Smooth muscle cell (in vitro differentiated cells): ENCODE measurements at regions not wholly inside any gene's neighbourhood (a gene's known extent, or its start where the extent isn't known, plus 50 kb on each side); places are given as distances from the start of the nearest gene placed in this dataset.

Experiments
- DNase-seq: peaks from one replicate; lab custom pipeline; 2025; ENCODE audit not compliant: unreplicated experiment; lab: John Stamatoyannopoulos, UW
- H2AFZ ChIP-seq: fragments of 200-600 bp; sonication (generic); 2 replicates; pipeline ENCODE4 v1.6.0; 2016; ENCODE audit warnings: antibody characterized with exemption, low read depth, mild to moderate bottlenecking
- H3F3A ChIP-seq: fragments of 200-600 bp; sonication (generic); 2 replicates; pipeline ENCODE4 v1.6.0; 2017; ENCODE audit warnings: antibody characterized with exemption, low read depth
- H3K27ac ChIP-seq: fragments of 200-600 bp; sonication (generic); 2 replicates; pipeline ENCODE4 v1.5.1; 2016; ENCODE audit warnings: low read depth, mild to moderate bottlenecking
- H3K27me3 ChIP-seq: fragments of 200-600 bp; sonication (generic); 2 replicates; pipeline ENCODE4 v1.6.1; 2016; ENCODE audit warnings: low read depth, mild to moderate bottlenecking
- H3K36me3 ChIP-seq: fragments of 200-600 bp; sonication (generic); 2 replicates; pipeline ENCODE4 v1.5.1; 2016; ENCODE audit warnings: low read depth
- H3K4me1 ChIP-seq: fragments of 200-600 bp; sonication (generic); 2 replicates; pipeline ENCODE4 v1.5.1; 2016; ENCODE audit warnings: low read depth
- H3K4me2 ChIP-seq: fragments of 200-600 bp; sonication (generic); 2 replicates; pipeline ENCODE4 v1.6.0; 2016; ENCODE audit warnings: mild to moderate bottlenecking
- H3K4me3 ChIP-seq: fragments of 200-600 bp; sonication (generic); 2 replicates; pipeline ENCODE4 v1.5.1; 2016; ENCODE audit warnings: mild to moderate bottlenecking
- H3K79me2 ChIP-seq: fragments of 200-600 bp; sonication (generic); 2 replicates; pipeline ENCODE4 v1.6.0; 2016; ENCODE audit warnings: low read depth, mild to moderate bottlenecking
- H3K9ac ChIP-seq: fragments of 200-600 bp; sonication (generic); 2 replicates; pipeline ENCODE4 v1.6.0; 2016; ENCODE audit warnings: low read depth
- H3K9me3 ChIP-seq: fragments of 200-600 bp; sonication (generic); replicated peaks from 2 replicates; pipeline ENCODE4 v1.5.1; 2016; ENCODE audit warnings: low read depth
- H4K20me1 ChIP-seq: fragments of 200-600 bp; sonication (generic); 2 replicates; pipeline ENCODE4 v1.6.0; 2016; ENCODE audit warnings: low read depth
- WGBS: methylation state at CpG from one replicate; pipeline ENCODE4 v1.1.7; 2016; ENCODE audit warnings: low lambda C conversion rate; 5-methylcytosine and 5-hydroxymethylcytosine counted together
- TF ChIP-seq, protein P1 (sequence below): fragments of 200-600 bp; sonication (generic); IDR thresholded peaks from 2 replicates; pipeline ENCODE4 v1.5.1; 2017; ENCODE audit warnings: borderline replicate concordance, mild to moderate bottlenecking, antibody characterized with exemption; ENCODE audit not compliant: insufficient read depth, poor library complexity, severe bottlenecking

DNA sequence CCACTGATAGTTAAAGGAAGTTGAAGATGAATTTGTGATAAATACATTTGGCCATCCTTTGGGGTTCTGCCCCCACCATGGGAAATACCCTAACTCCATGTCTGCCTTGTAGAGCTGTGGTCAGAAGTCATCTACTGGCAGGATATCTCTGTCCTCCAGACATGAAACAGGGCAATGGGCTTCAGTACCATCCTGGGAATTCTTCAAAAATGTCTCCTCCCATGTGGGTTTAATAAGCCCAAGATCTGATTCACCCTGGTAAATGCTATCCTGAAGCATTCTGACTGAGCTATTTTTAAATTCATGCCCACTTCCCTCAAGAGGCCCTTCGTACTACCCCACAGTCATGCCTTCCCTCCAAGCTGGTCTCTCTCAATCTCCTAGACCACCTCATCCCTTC, 113.7 kb upstream of the SLC25A36 start:
- WGBS = 75% methylated on average over 1 of the region's 1 CpG
- Histone ChIP-seq H3K79me2 (no peaks in the 10 kb centered on the region), H3K36me3 (no peaks in the 10 kb centered on the region), H3F3A (no peaks in the 10 kb centered on the region), H3K4me1 (no peaks in the 10 kb centered on the region), H3K27me3 (peaks cover 8% of the 10 kb centered on the region), H3K9me3 (no peaks in the 10 kb centered on the region), H2AFZ (no peak overlapping the region), H3K9ac (no peak overlapping the region), H4K20me1 (no peaks in the 10 kb centered on the region), H3K4me3 (no peak overlapping the region), H3K4me2 (no peak overlapping the region), H3K27ac (no peak overlapping the region)
- DNase-seq = no peak
- TF ChIP-seq, protein P1, sequence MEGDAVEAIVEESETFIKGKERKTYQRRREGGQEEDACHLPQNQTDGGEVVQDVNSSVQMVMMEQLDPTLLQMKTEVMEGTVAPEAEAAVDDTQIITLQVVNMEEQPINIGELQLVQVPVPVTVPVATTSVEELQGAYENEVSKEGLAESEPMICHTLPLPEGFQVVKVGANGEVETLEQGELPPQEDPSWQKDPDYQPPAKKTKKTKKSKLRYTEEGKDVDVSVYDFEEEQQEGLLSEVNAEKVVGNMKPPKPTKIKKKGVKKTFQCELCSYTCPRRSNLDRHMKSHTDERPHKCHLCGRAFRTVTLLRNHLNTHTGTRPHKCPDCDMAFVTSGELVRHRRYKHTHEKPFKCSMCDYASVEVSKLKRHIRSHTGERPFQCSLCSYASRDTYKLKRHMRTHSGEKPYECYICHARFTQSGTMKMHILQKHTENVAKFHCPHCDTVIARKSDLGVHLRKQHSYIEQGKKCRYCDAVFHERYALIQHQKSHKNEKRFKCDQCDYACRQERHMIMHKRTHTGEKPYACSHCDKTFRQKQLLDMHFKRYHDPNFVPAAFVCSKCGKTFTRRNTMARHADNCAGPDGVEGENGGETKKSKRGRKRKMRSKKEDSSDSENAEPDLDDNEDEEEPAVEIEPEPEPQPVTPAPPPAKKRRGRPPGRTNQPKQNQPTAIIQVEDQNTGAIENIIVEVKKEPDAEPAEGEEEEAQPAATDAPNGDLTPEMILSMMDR = no peak

DNA sequence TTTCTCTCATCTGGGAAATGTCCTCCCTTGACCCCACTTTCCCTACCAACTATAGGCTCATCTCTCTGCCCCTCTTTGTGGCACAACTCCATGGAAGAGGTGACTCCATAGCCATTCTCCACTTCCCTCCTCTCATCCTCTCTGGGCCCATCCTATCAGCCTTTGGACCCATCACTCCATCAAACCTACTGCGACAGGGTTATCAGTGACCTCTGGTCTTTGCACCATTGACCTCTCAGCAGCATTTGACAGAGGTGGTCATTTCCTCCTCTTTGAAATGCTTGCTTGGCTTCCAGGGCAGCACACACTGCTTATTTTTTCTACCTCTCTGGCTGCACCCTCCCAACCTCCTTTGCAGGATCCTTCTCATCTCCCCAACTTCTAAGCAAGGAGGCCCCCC, 113.1 kb upstream of the SLC25A36 start:
- no peaks in the 10 kb centered on the region for H3K4me1 ChIP-seq
- no peaks in the 10 kb centered on the region for H4K20me1 ChIP-seq
- H3K9me3 ChIP-seq = no peaks in the 10 kb centered on the region
- peaks cover 8% of the 10 kb centered on the region for H3K27me3 ChIP-seq
- DNase-seq = no peak
- no peaks in the 10 kb centered on the region for H3K79me2 ChIP-seq
- no peak overlapping the region for H3K4me2 ChIP-seq
- no peak overlapping the region for H3K9ac ChIP-seq
- H3K36me3 ChIP-seq = no peaks in the 10 kb centered on the region
- H3F3A ChIP-seq = no peaks in the 10 kb centered on the region
- TF ChIP-seq, protein P1 = no peak
- H3K4me3 ChIP-seq = no peak overlapping the region
- no peak overlapping the region for H2AFZ ChIP-seq
- WGBS = 100% methylated on average over 1 of the region's 1 CpG
- H3K27ac ChIP-seq = no peak overlapping the region

DNA sequence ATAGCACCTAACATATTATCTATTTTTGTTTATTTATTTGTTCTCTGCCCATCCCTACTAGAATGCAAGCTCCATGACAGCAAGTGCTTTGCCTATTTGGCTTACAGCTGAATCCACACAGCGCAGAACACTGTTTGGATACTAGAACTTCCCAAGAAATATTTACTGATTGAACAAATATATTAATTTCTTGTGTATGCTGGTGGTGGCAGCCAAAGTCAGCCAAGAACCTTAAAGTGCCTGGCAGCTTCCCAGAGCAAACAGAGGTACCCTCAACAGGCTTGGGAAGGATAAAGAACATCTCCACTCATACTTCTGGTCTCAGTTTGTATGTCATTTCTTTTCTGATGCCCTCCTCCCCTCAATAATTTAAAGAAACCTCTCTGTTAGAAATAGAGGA, 111.8 kb upstream of the SLC25A36 start:
- Histone ChIP-seq H3K27ac (no peak overlapping the region), H4K20me1 (no peaks in the 10 kb centered on the region), H3K36me3 (no peaks in the 10 kb centered on the region), H3K9ac (no peak overlapping the region), H2AFZ (no peak overlapping the region), H3K79me2 (no peaks in the 10 kb centered on the region), H3K27me3 (peaks cover 8% of the 10 kb centered on the region), H3K4me1 (no peaks in the 10 kb centered on the region), H3K4me3 (no peak overlapping the region), H3K4me2 (no peak overlapping the region), H3F3A (no peaks in the 10 kb centered on the region), H3K9me3 (no peaks in the 10 kb centered on the region)
- DNase-seq = no peak
- TF ChIP-seq, protein P1 = no peak
- WGBS = 97% methylated on average over 1 of the region's 1 CpG

DNA sequence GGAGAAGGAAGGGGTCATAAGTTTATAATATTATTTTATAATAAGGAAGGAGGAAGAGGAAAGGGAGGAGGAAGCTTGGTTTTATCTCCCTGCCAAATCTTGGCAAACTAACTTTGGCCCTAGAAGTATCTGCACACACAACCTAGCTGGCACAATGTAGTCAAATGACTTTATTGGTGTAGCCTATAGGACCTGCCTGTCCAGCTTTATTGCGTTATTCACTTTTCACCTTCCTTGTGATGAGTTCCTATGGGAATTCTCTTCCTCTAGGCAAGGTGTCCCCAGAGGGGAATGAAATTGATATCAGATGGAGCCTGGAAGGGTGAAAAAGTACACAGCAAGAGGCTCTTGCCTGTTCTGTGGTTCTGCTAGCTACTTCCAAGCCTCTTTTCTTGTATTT, 111.2 kb upstream of the SLC25A36 start:
- Histone ChIP-seq H3K9ac (no peak overlapping the region), H3K27ac (no peak overlapping the region), H3K79me2 (no peaks in the 10 kb centered on the region), H4K20me1 (no peaks in the 10 kb centered on the region), H2AFZ (no peak overlapping the region), H3K9me3 (no peaks in the 10 kb centered on the region), H3F3A (no peaks in the 10 kb centered on the region), H3K27me3 (peaks cover 8% of the 10 kb centered on the region), H3K4me1 (no peaks in the 10 kb centered on the region), H3K4me3 (no peak overlapping the region), H3K36me3 (no peaks in the 10 kb centered on the region), H3K4me2 (no peak overlapping the region)
- no peak for DNase-seq
- TF ChIP-seq, protein P1 = no peak
- 0% methylated on average over 1 of the region's 1 CpG for WGBS
